PC-9 (cell line): ENCODE measurements at regions not wholly inside any gene's neighbourhood (a gene's known extent, or its start where the extent isn't known, plus 50 kb on each side); places are given as distances from the start of the nearest gene placed in this dataset.

Experiments used
- CTCF ChIP-seq: fragments of 200-600 bp; sonication (generic); conservative IDR thresholded peaks from 2 replicates; pipeline ENCODE4 v1.6.1; 2017; ENCODE audit warnings: mixed run types, antibody characterized with exemption, mild to moderate bottlenecking, moderate library complexity
- EZH2 ChIP-seq: fragments of 200-600 bp; sonication (generic); IDR thresholded peaks from 2 replicates; pipeline ENCODE4 v1.8.0; 2017; ENCODE audit warnings: antibody characterized with exemption, low read depth

GRCh38 chr4:188550296-188550695 lies 411.1 kb downstream of the TRIML1 start:
- TF ChIP-seq CTCF = no peak
- no peak for TF ChIP-seq EZH2
